Suppressor macrophage (primary cell): ENCODE measurements at regions not wholly inside any gene's neighbourhood (a gene's known extent, or its start where the extent isn't known, plus 50 kb on each side); places are given as distances from the start of the nearest gene placed in this dataset.
A peak's percentile ranks its signal among the peaks of the same experiment; 100 is the strongest.
"Not testable (repeated sequence)": the region's sequence is repeated elsewhere in the genome, so short reads cannot be mapped to it uniquely, and the experiment has no call there.

ENCODE experiments used
- DNase-seq, 4 experiments: peaks; one replicate each; pipeline ENCODE4 v3.0.0-alpha.2; 2020 to 2022

- no peak for DNase-seq
Observed at GRCh38 chr1:226461087-226461486, 53.2 kb upstream of the PARP1 start.

- DNase-seq: no peak
Observed at GRCh38 chr1:226463925-226464586, 56.2 kb upstream of the PARP1 start.

GRCh38 chr1:226464587-226464971 lies 56.7 kb upstream of the PARP1 start:
- not testable (repeated sequence) for DNase-seq

DNA sequence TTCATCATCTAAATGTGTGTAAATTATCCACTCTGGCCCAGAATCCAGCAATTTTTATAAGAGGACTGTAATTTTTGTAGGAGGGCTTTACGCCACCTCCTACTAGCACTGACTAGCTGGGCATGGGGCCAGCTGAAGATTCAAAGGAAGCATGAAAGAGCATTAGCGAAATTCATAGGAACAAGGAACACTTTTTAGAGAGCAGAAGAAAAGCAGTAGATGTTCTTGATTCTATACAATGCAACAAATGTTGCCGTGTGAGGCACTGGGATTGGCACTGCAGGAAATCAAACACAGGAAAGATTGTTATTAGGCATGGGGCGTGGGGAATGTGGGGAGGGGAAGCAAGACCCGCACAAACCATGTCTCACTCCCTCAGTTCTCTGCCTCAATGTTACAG lies 58.4 kb upstream of the PARP1 start:
- no peak for DNase-seq

DNA sequence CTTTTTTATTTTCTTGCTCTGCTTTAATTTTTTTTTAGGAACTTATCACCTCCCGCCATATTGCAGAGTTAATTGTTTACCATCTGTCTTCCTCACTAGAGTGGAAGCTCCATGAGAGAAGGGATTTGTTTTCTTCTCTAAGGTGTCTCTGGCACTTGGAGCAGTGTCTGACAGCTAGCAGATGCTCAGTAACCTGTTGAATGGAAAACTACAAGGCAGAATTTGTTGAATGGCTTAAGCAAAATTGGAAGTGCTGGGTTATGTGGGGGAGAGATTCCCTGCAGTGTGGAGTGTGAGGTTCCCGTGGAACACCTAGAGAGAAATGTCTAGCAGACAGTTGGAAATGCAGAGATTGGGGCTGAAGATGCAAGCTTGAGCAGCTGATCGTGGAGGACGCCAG lies 59.5 kb upstream of the PARP1 start:
- no peak for DNase-seq

DNA sequence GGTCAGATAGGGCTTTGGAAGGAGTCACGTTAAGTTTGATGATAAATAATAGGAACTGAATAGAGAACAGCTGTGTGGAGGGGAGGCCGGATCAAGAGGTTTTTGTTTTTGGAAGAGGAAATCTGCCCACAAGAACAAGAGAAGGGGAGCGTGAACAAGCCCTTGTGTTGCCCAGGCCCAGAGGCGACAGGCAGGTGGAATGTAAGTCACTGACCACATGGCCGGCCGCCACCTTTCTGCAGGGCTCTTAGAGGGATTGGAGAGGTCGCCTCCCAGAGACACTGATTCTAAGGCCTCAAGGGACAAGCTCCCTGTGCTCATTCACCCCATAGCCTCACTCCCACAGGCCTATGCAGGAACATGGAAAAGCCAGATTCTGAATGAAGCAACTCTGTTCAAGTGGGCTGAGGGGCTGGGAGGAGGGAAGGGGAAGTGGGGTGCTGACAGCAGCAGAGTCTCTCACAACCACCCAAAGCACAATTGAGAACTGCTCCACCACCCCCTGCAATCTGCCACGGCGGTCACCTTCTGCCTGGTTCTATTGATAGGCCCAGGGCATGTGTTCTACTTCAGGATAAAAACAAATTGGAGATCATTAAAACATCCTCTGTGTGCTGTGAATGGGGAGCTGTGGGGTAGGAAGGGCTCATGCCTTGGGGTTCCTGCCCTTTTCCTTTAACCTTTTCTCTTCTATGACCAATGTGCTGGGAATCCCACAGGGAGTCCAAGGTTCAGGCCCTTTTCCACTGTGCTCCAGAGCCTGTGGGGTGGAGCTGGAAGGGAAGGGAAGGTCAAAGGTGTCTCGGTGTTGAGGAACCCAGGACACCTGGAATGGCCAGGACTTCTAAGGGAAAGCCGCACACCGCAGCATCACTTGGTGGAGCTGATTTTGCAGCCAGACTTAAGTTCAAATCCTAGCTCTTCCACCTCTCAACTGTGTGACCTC lies 63.3 kb upstream of the PARP1 start:
- peak; percentile 48 to 69 (median 66) for DNase-seq

DNA sequence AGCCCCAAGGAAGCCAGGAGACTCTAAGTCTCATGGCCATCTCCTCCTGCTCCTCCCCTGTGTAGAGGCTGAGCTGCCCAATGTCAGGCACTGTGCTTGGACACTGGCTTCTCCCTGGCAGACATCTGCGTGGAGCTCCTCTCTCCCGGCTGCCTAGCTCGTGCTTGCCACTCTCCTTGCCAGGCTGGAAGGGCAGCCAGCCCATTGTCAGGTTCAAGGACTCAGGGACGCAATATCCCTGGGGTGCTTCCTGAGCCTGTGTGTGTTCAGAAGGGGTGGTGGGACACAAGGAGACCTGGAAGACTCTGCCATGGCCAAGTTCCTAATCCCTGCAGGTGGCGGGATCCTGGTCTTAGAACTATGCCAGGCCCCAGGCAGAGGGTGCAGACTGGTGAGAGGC lies 65.4 kb upstream of the PARP1 start:
- no peak for DNase-seq

DNA sequence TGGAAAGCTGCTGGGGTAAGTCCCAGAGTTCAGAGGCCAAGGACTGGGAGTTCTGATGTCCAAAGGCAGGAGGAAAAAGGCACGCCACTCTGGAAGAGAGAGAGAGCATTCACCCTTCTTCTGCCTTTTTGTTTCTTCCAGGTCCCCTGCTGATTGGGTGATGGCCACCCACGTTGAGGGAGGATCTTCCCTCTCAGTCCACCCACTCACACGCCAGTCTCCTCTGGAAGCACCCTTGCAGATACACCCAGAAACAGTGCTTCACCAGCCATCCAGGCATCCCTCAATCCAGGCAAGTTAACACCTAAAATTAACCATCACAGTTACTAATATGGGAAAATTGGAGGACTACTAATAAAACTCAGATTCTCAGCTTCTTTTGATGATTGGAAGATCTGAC lies 66.1 kb upstream of the PARP1 start:
- DNase-seq: peak in 1 of 4 experiments; percentile 32

DNA sequence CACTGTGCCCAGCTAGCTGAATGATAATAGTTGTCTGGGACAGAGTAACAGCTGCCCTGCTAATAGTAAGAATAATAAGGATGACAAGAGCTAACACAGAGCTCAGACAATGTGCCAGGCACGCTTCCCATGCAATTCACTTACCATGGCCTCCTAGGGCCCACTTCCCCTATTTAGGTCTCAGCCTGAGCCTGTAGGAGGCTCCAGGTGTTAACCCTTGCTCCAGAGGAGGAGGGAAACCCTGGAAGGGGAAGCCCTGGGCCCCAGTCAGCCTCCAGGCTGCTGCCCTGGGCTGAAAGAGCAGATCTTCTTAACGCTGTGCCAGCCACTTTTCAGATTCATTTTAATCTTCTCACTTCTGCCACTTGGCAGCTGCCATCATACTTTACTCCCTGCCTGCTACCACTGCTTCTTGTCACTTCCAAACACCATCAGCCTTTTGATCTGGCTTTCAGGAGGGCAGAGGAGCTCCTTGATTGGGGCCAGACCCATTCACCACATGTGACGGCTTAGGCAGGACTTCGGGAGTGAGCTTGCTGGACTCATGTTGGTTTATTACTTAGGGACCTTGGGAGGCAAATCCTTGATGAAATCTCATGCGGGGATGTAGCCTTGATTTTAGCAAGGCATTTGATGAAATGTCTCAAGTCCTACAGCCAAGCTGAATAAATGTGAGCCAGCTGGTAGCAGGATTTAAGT lies 66.7 kb upstream of the PARP1 start:
- peak in 3 of 4 experiments; percentile 6 to 45 (median 34) for DNase-seq

- no peak for DNase-seq
Observed at GRCh38 chr1:226475142-226475511, 67.2 kb upstream of the PARP1 start.

GRCh38 chr1:226476066-226476465 lies 68.2 kb upstream of the PARP1 start:
- DNase-seq: no peak

DNA sequence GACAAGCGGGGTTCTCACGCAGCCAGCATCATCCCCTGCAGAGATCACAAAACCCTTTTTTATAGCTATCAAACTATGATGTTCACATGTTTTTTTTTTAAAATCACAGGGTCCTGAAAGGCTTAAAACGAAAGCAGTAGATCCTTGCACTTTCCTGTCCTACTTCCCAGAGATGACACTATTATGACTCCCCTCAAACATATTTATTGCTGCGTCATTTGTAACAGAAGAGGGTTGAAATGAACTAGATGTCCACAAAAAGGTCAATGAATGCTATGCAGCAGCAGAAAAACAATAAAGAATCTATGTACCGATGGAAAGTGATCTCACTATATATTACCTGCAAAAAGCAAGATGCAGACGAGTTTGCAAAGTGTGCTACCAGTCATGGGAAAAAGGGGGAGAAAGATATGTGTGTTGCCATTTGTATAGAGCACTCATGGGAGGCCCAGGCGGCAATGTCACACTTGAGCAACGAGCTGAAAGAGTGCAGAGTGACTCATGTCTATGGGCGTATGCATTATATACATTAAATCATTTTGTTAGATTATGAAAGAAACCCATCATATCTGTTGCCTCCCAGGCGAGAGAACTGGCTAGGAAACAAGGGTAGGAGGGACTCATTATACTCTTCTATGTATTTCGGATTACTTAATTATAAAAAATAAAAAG lies 68.9 kb upstream of the PARP1 start:
- peak in 1 of 4 experiments; percentile 24 for DNase-seq

- DNase-seq: no peak
Observed at GRCh38 chr1:226479474-226479873, 69.1 kb upstream of the STUM start.

DNA sequence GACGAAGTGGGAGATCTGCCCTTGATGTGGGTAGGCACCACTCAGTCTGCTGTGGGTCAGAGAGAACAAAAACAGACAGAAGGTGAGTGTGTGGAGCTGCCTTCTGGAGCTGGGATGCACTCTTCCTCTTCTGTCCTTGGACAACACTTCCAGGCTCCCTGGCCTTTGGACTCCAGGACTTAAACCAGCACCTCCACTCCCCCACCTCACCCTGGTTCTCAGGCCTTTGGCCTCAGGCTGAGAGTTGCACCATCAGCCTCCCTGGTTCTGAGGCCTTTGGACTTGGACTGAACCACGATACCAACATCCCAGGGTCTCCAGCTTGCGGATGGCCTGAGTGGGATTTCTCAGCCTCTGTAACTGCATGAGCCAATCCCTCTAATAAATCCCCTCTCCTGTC lies 68.1 kb upstream of the STUM start:
- no peak for DNase-seq

DNA sequence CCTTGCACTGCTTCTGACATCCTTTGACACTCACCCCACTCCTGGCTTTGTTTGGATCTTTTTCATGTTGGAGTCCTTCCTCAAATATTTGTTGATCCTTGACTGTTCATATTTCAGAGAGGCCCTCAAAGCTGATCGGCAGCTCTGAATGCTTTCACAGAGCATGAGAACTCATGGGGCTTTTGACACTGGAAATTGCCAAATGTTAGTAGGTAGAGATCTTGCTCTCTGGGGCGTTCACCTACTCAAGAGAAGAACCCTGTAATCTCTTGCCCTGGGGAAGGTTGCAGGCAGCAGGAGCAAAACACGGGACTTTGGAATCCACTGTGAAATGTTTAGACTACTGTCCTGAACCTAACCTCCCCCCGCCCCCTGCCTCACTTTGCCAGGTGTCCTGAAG lies 67.4 kb upstream of the STUM start:
- DNase-seq: no peak

GRCh38 chr1:226482196-226482595 lies 66.4 kb upstream of the STUM start:
- no peak for DNase-seq

GRCh38 chr1:226482975-226483700 lies 65.4 kb upstream of the STUM start:
- peak in 1 of 4 experiments; percentile 10 for DNase-seq

DNA sequence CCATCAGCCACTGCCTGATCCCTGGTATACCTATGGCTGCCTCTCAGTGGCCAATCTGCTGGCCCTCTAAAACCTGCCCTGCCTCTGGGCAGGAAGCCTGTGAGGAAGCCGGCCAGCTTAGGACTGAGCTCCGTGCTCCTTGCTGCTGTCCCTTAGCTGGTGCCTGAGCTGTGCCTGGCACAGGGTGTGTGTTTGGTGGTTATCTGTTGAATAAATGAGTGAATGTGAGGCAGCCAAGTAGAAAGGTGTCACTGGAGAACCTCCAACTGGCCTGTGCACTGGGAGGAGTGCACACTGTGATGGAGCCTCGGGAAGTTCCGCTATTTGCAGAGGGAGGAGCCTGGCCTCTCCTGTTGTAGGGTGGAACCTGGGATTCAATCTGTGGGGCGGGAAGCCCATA lies 63.4 kb upstream of the STUM start:
- no peak for DNase-seq

GRCh38 chr1:226486161-226486560 lies 62.4 kb upstream of the STUM start:
- DNase-seq: peak in 2 of 4 experiments; percentile 11 to 18

DNA sequence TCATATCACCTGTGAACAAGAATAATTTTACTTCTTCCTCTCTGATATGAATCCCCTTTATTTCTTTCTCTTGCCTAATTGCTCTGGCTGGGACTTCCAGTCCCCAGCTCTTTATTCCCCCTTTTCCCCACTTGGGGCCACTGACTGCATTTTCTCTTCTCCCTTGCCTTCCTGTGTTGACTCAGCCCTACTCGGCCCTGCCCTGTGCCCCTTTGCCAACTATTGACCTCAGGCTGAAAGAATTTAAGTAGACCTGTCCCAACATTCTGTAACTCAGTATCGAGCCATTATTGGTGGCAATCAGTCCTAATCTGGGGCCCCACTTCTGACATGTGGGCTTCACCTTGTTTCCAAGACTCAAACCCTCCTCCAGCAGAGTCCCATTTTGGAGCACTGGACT lies 60.6 kb upstream of the STUM start:
- DNase-seq: no peak

DNA sequence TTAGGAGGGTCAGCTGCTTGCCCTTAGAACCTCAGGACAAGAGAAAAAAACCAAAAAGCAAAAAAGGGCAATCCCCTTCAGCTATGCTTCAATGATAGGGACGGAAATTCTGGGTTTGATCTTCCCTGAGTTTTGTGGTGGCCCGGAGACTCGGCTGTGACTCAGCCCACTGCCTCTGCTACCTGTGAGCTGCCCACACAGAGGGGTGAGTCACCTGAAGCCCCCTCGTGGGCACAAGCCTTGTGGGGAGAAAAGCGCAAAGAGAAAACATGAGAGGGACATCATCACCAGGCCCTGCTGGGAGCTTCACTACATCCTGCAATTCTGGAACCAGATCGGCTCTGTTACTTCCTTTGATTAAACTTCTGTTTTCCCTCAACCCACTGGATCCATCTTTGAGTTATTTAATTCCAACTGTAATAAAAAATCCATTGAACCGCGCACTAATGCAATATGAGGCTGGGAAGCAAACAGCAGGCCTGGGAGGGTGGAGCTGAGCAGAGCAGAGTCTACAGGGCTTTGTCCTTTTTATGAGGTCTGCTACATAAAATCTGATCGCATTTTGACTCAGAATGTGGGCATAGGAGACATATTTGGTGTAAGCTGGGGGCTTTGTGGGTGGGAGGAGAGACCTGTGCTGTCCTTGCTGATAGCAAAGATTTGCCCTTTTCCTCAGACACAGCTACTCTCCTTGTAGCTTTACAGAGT lies 58.7 kb upstream of the STUM start:
- no peak for DNase-seq

DNA sequence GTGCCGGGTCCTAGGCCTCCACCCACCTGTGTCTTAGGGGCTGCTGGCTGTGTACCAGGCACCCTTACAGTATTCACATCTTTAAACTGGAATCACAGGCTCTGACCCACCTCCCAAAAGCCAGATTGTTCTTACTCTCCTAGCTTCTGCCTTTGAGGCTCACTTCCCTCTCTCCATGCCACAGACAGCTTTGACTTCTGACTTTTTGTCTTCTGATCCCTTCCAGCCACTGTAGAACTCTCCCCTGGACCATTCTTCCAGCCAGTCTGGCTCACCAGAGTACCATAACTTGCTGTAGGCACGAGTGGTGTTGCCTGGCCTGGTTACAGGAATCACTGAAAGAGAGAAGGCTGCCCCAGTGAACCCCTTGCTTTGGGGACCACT lies 58.1 kb upstream of the STUM start:
- no peak for DNase-seq
